ENCODE measurements at regions not wholly inside any gene's neighbourhood (a gene's known extent, or its start where the extent isn't known, plus 50 kb on each side); places are given as distances from the start of the nearest gene placed in this dataset.

DNA sequence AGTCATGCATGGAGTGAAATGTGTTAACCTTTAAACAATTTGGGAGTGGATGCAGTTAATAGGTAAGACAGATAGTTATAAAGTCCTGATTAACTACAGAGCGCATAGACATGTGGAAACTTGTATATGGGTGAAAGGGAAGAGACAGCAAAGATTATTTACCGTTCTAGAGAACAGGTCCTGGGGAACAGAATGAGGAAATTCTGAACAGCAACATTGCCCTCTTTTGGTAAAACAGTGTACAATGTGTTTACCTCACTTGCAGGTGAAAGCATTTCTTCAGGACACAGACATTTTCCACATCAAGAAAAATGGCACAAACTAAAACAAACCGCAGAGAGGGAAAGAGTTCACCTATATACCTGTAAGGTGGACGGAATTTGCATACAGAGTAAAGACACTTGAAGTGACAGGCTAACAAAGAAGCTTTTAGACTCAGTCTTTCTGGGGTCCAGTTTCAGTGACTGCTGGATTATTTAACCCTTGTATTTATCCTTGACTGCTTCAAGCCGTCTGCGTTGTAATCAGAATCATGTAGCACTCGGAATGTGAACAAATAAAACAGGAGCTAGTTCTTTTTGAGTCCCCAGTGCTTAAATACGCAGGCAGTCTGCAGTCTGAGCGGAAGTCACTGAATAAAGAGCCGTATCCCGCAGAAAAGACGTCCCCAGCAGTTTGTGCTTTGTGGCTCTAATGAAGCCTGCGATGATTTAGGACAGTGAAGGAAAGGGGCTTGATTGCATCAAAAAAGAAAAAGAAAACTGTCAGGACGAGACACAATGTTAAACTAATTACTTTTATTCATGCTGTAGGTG, 364.8 kb upstream of the GALNT5 start:
- peak; percentile 14; the same call in 1 of the 2 replicates for TF ChIP-seq TEAD4 (IDR thresholded peaks at IDR 0.05)
- TF ChIP-seq RAD21 (IDR thresholded peaks at IDR 0.05; ENCODE audit: low read depth), result peak; percentile 86
- 0 out of 2 replicates have a peak, but pooled peaks have one; percentile 23 for TF ChIP-seq CEBPB (IDR thresholded peaks at IDR 0.05)
- TF ChIP-seq YY1 (IDR thresholded peaks at IDR 0.05; ENCODE audit: low read depth), result no peak
- TF ChIP-seq, protein P1, sequence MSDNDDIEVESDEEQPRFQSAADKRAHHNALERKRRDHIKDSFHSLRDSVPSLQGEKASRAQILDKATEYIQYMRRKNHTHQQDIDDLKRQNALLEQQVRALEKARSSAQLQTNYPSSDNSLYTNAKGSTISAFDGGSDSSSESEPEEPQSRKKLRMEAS (IDR thresholded peaks at IDR 0.05), result peak; percentile 13; the same call in 1 of the 2 replicates
- TF ChIP-seq EP300 (IDR thresholded peaks at IDR 0.05; ENCODE audit: borderline replicate concordance), result no peak
